ENCODE measurements at regions not wholly inside any gene's neighbourhood (a gene's known extent, or its start where the extent isn't known, plus 50 kb on each side); places are given as distances from the start of the nearest gene placed in this dataset.
"Not testable (repeated sequence)": the region's sequence is repeated elsewhere in the genome, so short reads cannot be mapped to it uniquely, and the experiment has no call there.

- DNase-seq; H3K36me3 ChIP-seq (ENCODE audit: control insufficient read depth, insufficient read depth, low read length); H3K27ac ChIP-seq (ENCODE audit: low read length); H3K9me3 ChIP-seq (ENCODE audit: control insufficient read depth, low read depth, low read length); H3K27me3 ChIP-seq (ENCODE audit: control insufficient read depth, insufficient read depth, low read length); H3K4me1 ChIP-seq (ENCODE audit: control insufficient read depth, insufficient read depth, low read length); H3K4me3 ChIP-seq (ENCODE audit: low read length): not testable (repeated sequence)
- no CpG with 5 or more reads among the region's 8 CpGs for WGBS (ENCODE audit: insufficient coverage, low lambda C conversion rate)
Measured at GRCh38 chr10:78096486-78096885, 62.8 kb downstream of the RPS24 start.

GRCh38 chr10:78102593-78102992 is 68.9 kb downstream of the RPS24 start:
- no CpG with 5 or more reads among the region's 2 CpGs for WGBS (ENCODE audit: insufficient coverage, low lambda C conversion rate)
- H3K4me1 ChIP-seq (ENCODE audit: control insufficient read depth, insufficient read depth, low read length); H3K9me3 ChIP-seq (ENCODE audit: control insufficient read depth, low read depth, low read length); H3K36me3 ChIP-seq (ENCODE audit: control insufficient read depth, insufficient read depth, low read length); H3K27me3 ChIP-seq (ENCODE audit: control insufficient read depth, insufficient read depth, low read length); H3K4me3 ChIP-seq (ENCODE audit: low read length); H3K27ac ChIP-seq (ENCODE audit: low read length); DNase-seq: not testable (repeated sequence)

- Histone ChIP-seq H3K9me3 (ENCODE audit: control insufficient read depth, low read depth, low read length) (no peaks in the 10 kb centered on the region), H3K36me3 (ENCODE audit: control insufficient read depth, insufficient read depth, low read length) (no peaks in the 10 kb centered on the region), H3K27ac (ENCODE audit: low read length) (no peak overlapping the region), H3K27me3 (ENCODE audit: control insufficient read depth, insufficient read depth, low read length) (peaks cover 5% of the 10 kb centered on the region), H3K4me1 (ENCODE audit: control insufficient read depth, insufficient read depth, low read length) (no peaks in the 10 kb centered on the region), H3K4me3 (ENCODE audit: low read length) (no peak overlapping the region)
- no peak for DNase-seq
- WGBS (ENCODE audit: insufficient coverage, low lambda C conversion rate): no CpG with 5 or more reads among the region's 2 CpGs
Measured at GRCh38 chr10:78109210-78109609, 75.5 kb downstream of the RPS24 start.

DNA sequence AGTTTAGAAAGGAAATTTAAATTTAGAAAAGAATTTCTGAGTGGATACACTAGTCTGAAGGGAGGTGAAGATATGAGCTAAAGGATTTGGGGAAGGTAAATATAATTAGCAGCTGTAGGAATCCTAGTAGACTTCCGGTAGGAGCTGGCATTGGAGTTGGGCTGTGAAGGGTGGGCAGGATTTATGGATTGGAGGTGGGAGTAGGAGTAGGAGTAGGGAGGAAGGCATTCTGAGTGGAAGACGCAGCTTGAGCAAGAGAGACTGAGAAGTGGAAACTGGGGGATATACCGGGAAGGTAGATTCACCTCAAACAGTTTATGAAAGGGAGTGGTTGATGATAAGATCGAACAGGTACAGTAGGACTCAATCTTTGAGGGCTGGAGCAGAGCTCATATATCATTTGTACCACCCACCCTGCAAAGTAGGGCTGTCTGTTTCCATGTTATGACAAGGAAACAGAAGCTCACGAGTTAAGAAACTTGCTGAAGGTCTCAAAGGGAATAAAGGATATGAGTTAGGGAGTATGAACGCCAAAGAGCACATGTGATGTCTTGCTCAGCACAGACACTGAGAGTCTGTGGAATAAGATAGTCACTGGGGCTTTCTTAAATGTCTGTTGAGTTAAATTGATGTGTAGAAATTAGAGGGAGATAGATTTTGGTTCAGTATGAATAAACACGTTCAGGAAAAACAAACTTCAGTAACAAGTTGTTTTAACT is 81.6 kb downstream of the RPS24 start:
- Histone ChIP-seq H3K9me3 (ENCODE audit: control insufficient read depth, low read depth, low read length) (no peaks in the 10 kb centered on the region), H3K4me1 (ENCODE audit: control insufficient read depth, insufficient read depth, low read length) (no peaks in the 10 kb centered on the region), H3K4me3 (ENCODE audit: low read length) (no peak overlapping the region), H3K27me3 (ENCODE audit: control insufficient read depth, insufficient read depth, low read length) (peaks cover 5% of the 10 kb centered on the region), H3K27ac (ENCODE audit: low read length) (no peak overlapping the region), H3K36me3 (ENCODE audit: control insufficient read depth, insufficient read depth, low read length) (no peaks in the 10 kb centered on the region)
- DNase-seq: no peak
- 56% methylated on average over 3 of the region's 7 CpGs for WGBS (ENCODE audit: insufficient coverage, low lambda C conversion rate)

- no peak for DNase-seq
- H3K4me3 ChIP-seq (ENCODE audit: low read length): no peak overlapping the region
- H3K9me3 ChIP-seq (ENCODE audit: control insufficient read depth, low read depth, low read length): no peaks in the 10 kb centered on the region
- H3K4me1 ChIP-seq (ENCODE audit: control insufficient read depth, insufficient read depth, low read length): no peaks in the 10 kb centered on the region
- H3K27me3 ChIP-seq (ENCODE audit: control insufficient read depth, insufficient read depth, low read length): peaks cover 5% of the 10 kb centered on the region
- no peaks in the 10 kb centered on the region for H3K36me3 ChIP-seq (ENCODE audit: control insufficient read depth, insufficient read depth, low read length)
- H3K27ac ChIP-seq (ENCODE audit: low read length): no peak overlapping the region
- WGBS (ENCODE audit: insufficient coverage, low lambda C conversion rate): no CpG with 5 or more reads among the region's 4 CpGs
Measured at GRCh38 chr10:78116361-78116760, 82.7 kb downstream of the RPS24 start.

DNA sequence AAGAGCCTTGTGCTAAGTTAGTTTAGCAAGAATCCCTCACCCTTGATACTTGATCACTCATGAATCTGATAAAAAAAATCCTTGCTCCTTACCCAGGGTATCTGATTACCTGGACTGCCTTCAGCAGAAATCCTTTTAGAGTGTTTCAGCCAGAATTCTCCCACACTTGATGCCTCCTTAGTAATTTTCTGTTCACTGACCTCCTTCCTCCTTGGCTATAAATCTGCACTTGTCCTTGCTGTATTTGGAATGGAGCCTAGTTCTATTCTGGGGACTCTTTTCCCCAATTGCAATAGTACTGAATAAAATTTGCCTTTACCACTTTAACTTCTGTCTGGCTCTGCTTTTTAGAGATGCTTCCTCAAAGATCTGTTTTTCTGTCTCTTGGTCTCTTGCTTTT is 84.9 kb downstream of the RPS24 start:
- Histone ChIP-seq H3K9me3 (ENCODE audit: control insufficient read depth, low read depth, low read length) (no peaks in the 10 kb centered on the region), H3K36me3 (ENCODE audit: control insufficient read depth, insufficient read depth, low read length) (no peaks in the 10 kb centered on the region), H3K4me3 (ENCODE audit: low read length) (no peak overlapping the region), H3K27ac (ENCODE audit: low read length) (no peak overlapping the region), H3K27me3 (ENCODE audit: control insufficient read depth, insufficient read depth, low read length) (peaks cover 5% of the 10 kb centered on the region), H3K4me1 (ENCODE audit: control insufficient read depth, insufficient read depth, low read length) (no peaks in the 10 kb centered on the region)
- no peak for DNase-seq

GRCh38 chr10:78121801-78122200 is 88.1 kb downstream of the RPS24 start:
- H3K36me3 ChIP-seq (ENCODE audit: control insufficient read depth, insufficient read depth, low read length): no peaks in the 10 kb centered on the region
- no peaks in the 10 kb centered on the region for H3K4me1 ChIP-seq (ENCODE audit: control insufficient read depth, insufficient read depth, low read length)
- H3K4me3 ChIP-seq (ENCODE audit: low read length): no peak overlapping the region
- no peak for DNase-seq
- H3K9me3 ChIP-seq (ENCODE audit: control insufficient read depth, low read depth, low read length): no peaks in the 10 kb centered on the region
- peaks cover 3% of the 10 kb centered on the region for H3K27me3 ChIP-seq (ENCODE audit: control insufficient read depth, insufficient read depth, low read length)
- no peak overlapping the region for H3K27ac ChIP-seq (ENCODE audit: low read length)

GRCh38 chr10:78124167-78124566 is 90.5 kb downstream of the RPS24 start:
- DNase-seq: no peak
- Histone ChIP-seq H3K4me3 (ENCODE audit: low read length) (no peak overlapping the region), H3K36me3 (ENCODE audit: control insufficient read depth, insufficient read depth, low read length) (no peaks in the 10 kb centered on the region), H3K9me3 (ENCODE audit: control insufficient read depth, low read depth, low read length) (no peaks in the 10 kb centered on the region), H3K4me1 (ENCODE audit: control insufficient read depth, insufficient read depth, low read length) (no peaks in the 10 kb centered on the region), H3K27ac (ENCODE audit: low read length) (no peak overlapping the region), H3K27me3 (ENCODE audit: control insufficient read depth, insufficient read depth, low read length) (peaks cover 3% of the 10 kb centered on the region)
- WGBS (ENCODE audit: insufficient coverage, low lambda C conversion rate): no CpG with 5 or more reads among the region's 1 CpG

- WGBS (ENCODE audit: insufficient coverage, low lambda C conversion rate): 100% methylated on average over 2 of the region's 5 CpGs
Measured at GRCh38 chr10:78129211-78129610, 95.5 kb downstream of the RPS24 start.

DNA sequence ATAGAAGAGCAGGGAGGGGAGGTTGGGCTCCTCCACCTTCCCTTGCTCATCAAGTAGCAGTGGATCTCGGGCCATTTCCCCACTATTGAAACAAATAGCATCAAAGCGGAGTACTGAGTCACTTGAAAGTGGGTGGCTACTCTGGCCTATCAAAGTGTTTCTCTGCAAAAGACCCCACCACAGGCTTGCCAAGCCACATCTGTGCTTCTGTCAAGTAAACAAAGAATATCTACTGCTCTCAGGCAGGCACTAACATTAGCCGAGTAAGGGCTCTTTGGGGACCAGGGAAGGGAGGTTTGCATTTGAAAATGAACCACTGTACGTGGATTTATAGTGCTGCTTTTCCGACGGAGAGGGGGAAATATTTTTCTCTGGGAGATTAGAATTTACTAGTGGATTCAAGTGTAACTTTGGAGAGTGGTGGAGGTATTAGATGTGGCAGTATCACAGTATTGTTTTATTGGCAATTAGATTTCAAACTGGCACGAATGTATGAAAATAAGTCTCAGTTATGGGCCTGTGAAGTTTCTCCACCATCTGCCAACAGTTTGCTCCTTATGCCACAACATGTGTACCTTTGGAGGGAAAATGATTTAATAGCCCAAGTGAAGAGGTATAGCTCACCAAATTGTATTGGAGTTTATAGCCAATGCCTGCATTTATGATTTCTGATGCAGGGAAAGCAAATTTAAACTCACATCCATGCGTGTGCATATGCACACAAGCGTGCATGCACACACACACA is 97.5 kb downstream of the RPS24 start:
- H3K36me3 ChIP-seq (ENCODE audit: control insufficient read depth, insufficient read depth, low read length): no peaks in the 10 kb centered on the region
- H3K27me3 ChIP-seq (ENCODE audit: control insufficient read depth, insufficient read depth, low read length): no peaks in the 10 kb centered on the region
- H3K27ac ChIP-seq (ENCODE audit: low read length): no peak overlapping the region
- no peaks in the 10 kb centered on the region for H3K4me1 ChIP-seq (ENCODE audit: control insufficient read depth, insufficient read depth, low read length)
- 77% methylated on average over 2 of the region's 9 CpGs for WGBS (ENCODE audit: insufficient coverage, low lambda C conversion rate)
- no peak overlapping the region for H3K4me3 ChIP-seq (ENCODE audit: low read length)
- no peaks in the 10 kb centered on the region for H3K9me3 ChIP-seq (ENCODE audit: control insufficient read depth, low read depth, low read length)
- no peak for DNase-seq

More at GRCh38 chr10:78129211-78129610, 95.5 kb downstream of the RPS24 start:
- no peak for DNase-seq
- Histone ChIP-seq H3K27ac (ENCODE audit: low read length) (no peak overlapping the region), H3K9me3 (ENCODE audit: control insufficient read depth, low read depth, low read length) (no peaks in the 10 kb centered on the region), H3K27me3 (ENCODE audit: control insufficient read depth, insufficient read depth, low read length) (no peaks in the 10 kb centered on the region), H3K4me3 (ENCODE audit: low read length) (no peak overlapping the region), H3K4me1 (ENCODE audit: control insufficient read depth, insufficient read depth, low read length) (no peaks in the 10 kb centered on the region), H3K36me3 (ENCODE audit: control insufficient read depth, insufficient read depth, low read length) (no peaks in the 10 kb centered on the region)

DNA sequence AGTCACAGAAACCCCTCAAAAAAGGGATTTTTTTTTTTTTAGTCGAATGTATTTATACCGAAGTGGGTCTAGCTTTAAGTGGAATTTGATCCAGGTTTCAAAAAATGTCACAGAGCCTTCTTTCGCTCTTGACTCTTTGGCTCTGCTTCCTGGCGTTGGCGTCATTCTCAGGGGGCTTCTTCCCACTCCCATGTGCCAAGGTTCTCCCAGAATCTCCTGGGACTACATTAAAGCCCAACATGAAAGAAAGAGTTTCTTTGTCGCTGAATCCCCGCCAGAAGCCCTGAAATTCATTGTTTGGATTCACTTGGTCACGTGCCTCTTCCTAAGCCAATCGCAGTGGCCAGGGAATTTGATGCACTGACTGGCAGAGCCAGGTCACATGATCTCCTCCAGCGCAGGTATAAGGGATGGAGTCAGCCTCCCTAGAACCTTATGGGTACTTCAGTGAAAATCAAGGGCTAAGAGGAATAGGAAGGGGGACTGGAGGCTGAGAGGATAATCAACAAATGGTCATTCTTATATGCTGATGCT is 101.2 kb downstream of the RPS24 start:
- DNase-seq: no peak
- no peaks in the 10 kb centered on the region for H3K27me3 ChIP-seq (ENCODE audit: control insufficient read depth, insufficient read depth, low read length)
- no peaks in the 10 kb centered on the region for H3K9me3 ChIP-seq (ENCODE audit: control insufficient read depth, low read depth, low read length)
- no peak overlapping the region for H3K27ac ChIP-seq (ENCODE audit: low read length)
- WGBS (ENCODE audit: insufficient coverage, low lambda C conversion rate): no CpG with 5 or more reads among the region's 10 CpGs
- H3K4me3 ChIP-seq (ENCODE audit: low read length): no peak overlapping the region
- H3K36me3 ChIP-seq (ENCODE audit: control insufficient read depth, insufficient read depth, low read length): no peaks in the 10 kb centered on the region
- no peaks in the 10 kb centered on the region for H3K4me1 ChIP-seq (ENCODE audit: control insufficient read depth, insufficient read depth, low read length)
